ENCODE measurements at regions not wholly inside any gene's neighbourhood (a gene's known extent, or its start where the extent isn't known, plus 50 kb on each side); places are given as distances from the start of the nearest gene placed in this dataset.

GRCh38 chr7:68671671-68672070 is 926.6 kb upstream of the AUTS2 start:
- no peaks in the 10 kb centered on the region for H3K36me3 Mint-ChIP-seq (ENCODE audit: low read depth, unreplicated experiment)
- no peaks in the 10 kb centered on the region for H3K4me1 Mint-ChIP-seq (ENCODE audit: low read depth, unreplicated experiment)
- DNase-seq (ENCODE audit: low read depth) = no peak
- no peak overlapping the region for H2AFZ ChIP-seq (ENCODE audit: low read depth, low read length)
- no peak overlapping the region for H3K4me3 Mint-ChIP-seq (ENCODE audit: unreplicated experiment)
- no peaks in the 10 kb centered on the region for H3K27me3 ChIP-seq (ENCODE audit: insufficient read depth, low read length)
- no peaks in the 10 kb centered on the region for H3K36me3 ChIP-seq (ENCODE audit: insufficient read depth, low read length)
- no peak overlapping the region for H3K9ac ChIP-seq (ENCODE audit: low read length)
- H3K9me3 Mint-ChIP-seq (ENCODE audit: unreplicated experiment) = peaks cover 7% of the 10 kb centered on the region
- H3K27ac ChIP-seq (ENCODE audit: low read depth, low read length) = no peak overlapping the region
- no peaks in the 10 kb centered on the region for H3K27me3 Mint-ChIP-seq (ENCODE audit: low read depth, unreplicated experiment)
- no peaks in the 10 kb centered on the region for H4K20me1 ChIP-seq (ENCODE audit: insufficient read depth, low read length)
- no peaks in the 10 kb centered on the region for H3K79me2 ChIP-seq (ENCODE audit: insufficient read depth, low read length)
- H3K4me2 ChIP-seq (ENCODE audit: low read length) = no peak overlapping the region
- FAIRE-seq = no peak
- H3K4me1 ChIP-seq (ENCODE audit: insufficient read depth, low read length) = no peaks in the 10 kb centered on the region
- H3K27ac Mint-ChIP-seq (ENCODE audit: unreplicated experiment) = no peak overlapping the region
- TF ChIP-seq EZH2 (IDR thresholded peaks at IDR 0.05; ENCODE audit: insufficient read depth, low read length) (no peak), CTCF (IDR thresholded peaks at IDR 0.05; ENCODE audit: insufficient read depth, low read depth, low read length) (no peak)
- no peak overlapping the region for H3K4me3 ChIP-seq (ENCODE audit: insufficient read depth, low read depth, low read length)
- H3K9me3 ChIP-seq (ENCODE audit: insufficient read depth, low read depth, low read length) = no peaks in the 10 kb centered on the region

- no peak overlapping the region for H3K4me3 Mint-ChIP-seq (ENCODE audit: unreplicated experiment)
- Histone ChIP-seq H3K36me3 (ENCODE audit: insufficient read depth, low read length) (no peaks in the 10 kb centered on the region), H3K4me2 (ENCODE audit: low read length) (no peak overlapping the region), H3K4me1 (ENCODE audit: insufficient read depth, low read length) (no peaks in the 10 kb centered on the region), H3K79me2 (ENCODE audit: insufficient read depth, low read length) (no peaks in the 10 kb centered on the region), H3K27me3 (ENCODE audit: insufficient read depth, low read length) (no peaks in the 10 kb centered on the region), H2AFZ (ENCODE audit: low read depth, low read length) (no peak overlapping the region), H3K4me3 (ENCODE audit: insufficient read depth, low read depth, low read length) (no peak overlapping the region), H3K9me3 (ENCODE audit: insufficient read depth, low read depth, low read length) (no peaks in the 10 kb centered on the region), H3K27ac (ENCODE audit: low read depth, low read length) (no peak overlapping the region), H3K9ac (ENCODE audit: low read length) (no peak overlapping the region), H4K20me1 (ENCODE audit: insufficient read depth, low read length) (no peaks in the 10 kb centered on the region)
- no peak for DNase-seq (ENCODE audit: low read depth)
- no peak for FAIRE-seq
- no peaks in the 10 kb centered on the region for H3K36me3 Mint-ChIP-seq (ENCODE audit: low read depth, unreplicated experiment)
- no peak for TF ChIP-seq EZH2 (IDR thresholded peaks at IDR 0.05; ENCODE audit: insufficient read depth, low read length)
- no peak for TF ChIP-seq CTCF (IDR thresholded peaks at IDR 0.05; ENCODE audit: insufficient read depth, low read depth, low read length)
- H3K27me3 Mint-ChIP-seq (ENCODE audit: low read depth, unreplicated experiment) = no peaks in the 10 kb centered on the region
- H3K9me3 Mint-ChIP-seq (ENCODE audit: unreplicated experiment) = peaks cover 10% of the 10 kb centered on the region
- no peaks in the 10 kb centered on the region for H3K4me1 Mint-ChIP-seq (ENCODE audit: low read depth, unreplicated experiment)
- H3K27ac Mint-ChIP-seq (ENCODE audit: unreplicated experiment) = no peak overlapping the region
These were observed 923.4 kb upstream of the AUTS2 start for GRCh38 chr7:68674826-68675225.

GRCh38 chr7:68676813-68677535 is 921.3 kb upstream of the AUTS2 start:
- Histone ChIP-seq H3K4me1 (ENCODE audit: insufficient read depth, low read length) (no peaks in the 10 kb centered on the region), H3K79me2 (ENCODE audit: insufficient read depth, low read length) (no peaks in the 10 kb centered on the region), H3K4me2 (ENCODE audit: low read length) (no peak overlapping the region), H3K9me3 (ENCODE audit: insufficient read depth, low read depth, low read length) (no peaks in the 10 kb centered on the region), H2AFZ (ENCODE audit: low read depth, low read length) (no peak overlapping the region), H3K27me3 (ENCODE audit: insufficient read depth, low read length) (no peaks in the 10 kb centered on the region), H3K9ac (ENCODE audit: low read length) (no peak overlapping the region), H3K27ac (ENCODE audit: low read depth, low read length) (no peak overlapping the region), H3K36me3 (ENCODE audit: insufficient read depth, low read length) (no peaks in the 10 kb centered on the region), H4K20me1 (ENCODE audit: insufficient read depth, low read length) (no peaks in the 10 kb centered on the region), H3K4me3 (ENCODE audit: insufficient read depth, low read depth, low read length) (no peak overlapping the region)
- FAIRE-seq (no peak), DNase-seq (ENCODE audit: low read depth) (no peak)
- H3K4me3 Mint-ChIP-seq (ENCODE audit: unreplicated experiment) = no peak overlapping the region
- H3K36me3 Mint-ChIP-seq (ENCODE audit: low read depth, unreplicated experiment) = no peaks in the 10 kb centered on the region
- H3K9me3 Mint-ChIP-seq (ENCODE audit: unreplicated experiment) = peaks cover 9% of the 10 kb centered on the region
- H3K27me3 Mint-ChIP-seq (ENCODE audit: low read depth, unreplicated experiment) = no peaks in the 10 kb centered on the region
- H3K4me1 Mint-ChIP-seq (ENCODE audit: low read depth, unreplicated experiment) = no peaks in the 10 kb centered on the region
- no peak overlapping the region for H3K27ac Mint-ChIP-seq (ENCODE audit: unreplicated experiment)
- TF ChIP-seq CTCF (IDR thresholded peaks at IDR 0.05; ENCODE audit: insufficient read depth, low read depth, low read length) (no peak), EZH2 (IDR thresholded peaks at IDR 0.05; ENCODE audit: insufficient read depth, low read length) (no peak)

All from astrocyte (in vitro differentiated cells and primary cell).